Sigmoid colon (tissue), 6 donors: ENCODE measurements at regions not wholly inside any gene's neighbourhood (a gene's known extent, or its start where the extent isn't known, plus 50 kb on each side); places are given as distances from the start of the nearest gene placed in this dataset.

ENCODE experiments used
- DNase-seq: peaks from one replicate; pipeline ENCODE4 v3.0.0-alpha.2; 2019
- H3K27ac ChIP-seq, 4 donors: fragments of 200-600 bp; sonication (generic); one replicate each; pipeline ENCODE4 v1.5.1; 2016 to 2019; ENCODE audit warnings: mild to moderate bottlenecking in 1 of 4
- H3K27me3 ChIP-seq, 3 donors: fragments of 200-600 bp; sonication (generic); one replicate each; pipeline ENCODE4 v1.5.1; 2019; ENCODE audit warnings: mild to moderate bottlenecking in 1 of 3
- H3K36me3 ChIP-seq, 4 donors: fragments of 200-600 bp; sonication (generic); one replicate each; pipeline ENCODE4 v1.5.1; 2016 to 2019
- H3K4me1 ChIP-seq, 4 donors: fragments of 200-600 bp; sonication (generic); one replicate each; pipeline ENCODE4 v1.5.1; 2017 to 2019
- H3K4me3 ChIP-seq, 4 donors: fragments of 200-600 bp; sonication (generic); one replicate each; pipeline ENCODE4 v1.5.1; 2017 to 2019; ENCODE audit warnings: mild to moderate bottlenecking in 2 of 4, moderate library complexity in 1 of 4
- H3K9me3 ChIP-seq, 4 donors: fragments of 200-600 bp in 3 of 4; sonication (generic) in 3 of 4; one replicate each; pipeline versions ENCODE4 v1.5.1 to v1.6.1; 2013 to 2019
- EP300 ChIP-seq, 4 donors: sonication (generic); formaldehyde crosslinking; IDR thresholded peaks; one replicate each; pipeline ENCODE4 v1.6.1; 2017; ENCODE audit warnings: antibody characterized with exemption in 4 of 4
- POLR2A ChIP-seq, 2 donors: fragments of 450-650 bp; IDR thresholded peaks; one replicate each; pipeline ENCODE4 v1.6.1; 2016; ENCODE audit warnings: antibody characterized with exemption in 2 of 2, mild to moderate bottlenecking in 2 of 2, moderate library complexity in 2 of 2
- POLR2AphosphoS5 ChIP-seq, 4 donors: sonication (generic); formaldehyde crosslinking; IDR thresholded peaks; one replicate each; pipeline ENCODE4 v1.6.1; 2017; ENCODE audit warnings: antibody characterized with exemption in 4 of 4
- WGBS, 2 donors: extraction: QIAGEN DNeasy Blood & Tissue Kit; methylation state at CpG; one replicate each; pipeline ENCODE4 v1.1.7; 2013; 5-methylcytosine and 5-hydroxymethylcytosine counted together
- intact Hi-C: fragments of 100-400 bp; cut with DNase I; formaldehyde crosslinking; loops from one replicate; pipeline ENCODE4 v1.15.1; 2023
- TF ChIP-seq, protein P1 (sequence below), 4 experiments: fragments of 450-650 bp in 3 of 4; fragments of 200-600 bp in 1 of 4; IDR thresholded peaks; one replicate each; pipeline ENCODE4 v1.5.1; 2016 to 2019; ENCODE audit warnings: antibody characterized with exemption in 4 of 4, mild to moderate bottlenecking in 3 of 4, moderate library complexity in 2 of 4
- donor health status: healthy with polysubstance abuse.
- donor health status: healthy.

- TF ChIP-seq EP300 (IDR thresholded peaks at IDR 0.05) (no peak), POLR2A (IDR thresholded peaks at IDR 0.05) (no peak)
- DNase-seq = no peak
- H3K36me3 ChIP-seq = no peaks in the 10 kb centered on the region
- no peaks in the 10 kb centered on the region for H3K27me3 ChIP-seq
- H3K9me3 ChIP-seq = no peaks in the 10 kb centered on the region
- intact Hi-C loops = no loop called here
- WGBS, 2 donors = 95 to 98% methylated on average over 1 of the region's 1 CpG
- no peak overlapping the region for H3K4me3 ChIP-seq
- H3K27ac ChIP-seq = no peak overlapping the region
- peaks cover 0 to 24% (median 16%) of the 10 kb centered on the region in 4 donors for H3K4me1 ChIP-seq
Measured at GRCh38 chr1:14362331-14362730, 236.2 kb upstream of the KAZN start.

DNA sequence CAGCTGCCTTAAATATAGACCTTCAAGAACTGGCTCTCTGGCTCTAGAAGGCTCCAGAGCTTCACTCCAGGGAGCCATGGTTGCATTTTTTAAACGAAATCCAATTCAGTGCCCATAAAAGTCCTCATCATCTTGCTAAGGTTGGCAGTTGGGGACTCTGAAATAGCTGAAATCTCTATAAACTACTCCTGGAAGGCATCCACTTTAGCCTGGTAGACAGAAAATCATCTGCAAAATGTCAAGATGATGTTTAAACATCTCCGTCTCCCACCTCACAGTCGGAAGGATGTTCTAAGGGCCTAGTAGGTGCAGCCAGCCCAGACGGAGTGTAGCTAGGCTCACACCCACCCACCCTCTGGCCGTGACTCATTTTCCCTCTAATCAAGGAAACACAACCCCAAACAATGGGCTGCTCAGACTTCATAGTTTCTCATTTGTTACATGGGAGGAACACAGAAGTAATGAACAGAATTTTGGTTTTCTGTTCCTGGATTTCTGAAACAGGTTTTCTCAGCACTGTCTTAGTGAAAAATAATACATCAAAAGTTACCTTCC lies 235.4 kb upstream of the KAZN start:
- Histone ChIP-seq H3K9me3 (no peaks in the 10 kb centered on the region), H3K36me3 (no peaks in the 10 kb centered on the region), H3K27ac (peak overlapping the region in 1 of 4 donors; percentile 5), H3K4me3 (no peak overlapping the region), H3K27me3 (no peaks in the 10 kb centered on the region), H3K4me1 (peaks cover 0 to 24% (median 16%) of the 10 kb centered on the region in 4 donors)
- WGBS, 2 donors = 65 to 69% methylated on average over 5 of the region's 5 CpGs
- TF ChIP-seq POLR2A (IDR thresholded peaks at IDR 0.05) (no peak), POLR2AphosphoS5 (IDR thresholded peaks at IDR 0.05) (no peak), EP300 (IDR thresholded peaks at IDR 0.05) (no peak)
- TF ChIP-seq, protein P1, sequence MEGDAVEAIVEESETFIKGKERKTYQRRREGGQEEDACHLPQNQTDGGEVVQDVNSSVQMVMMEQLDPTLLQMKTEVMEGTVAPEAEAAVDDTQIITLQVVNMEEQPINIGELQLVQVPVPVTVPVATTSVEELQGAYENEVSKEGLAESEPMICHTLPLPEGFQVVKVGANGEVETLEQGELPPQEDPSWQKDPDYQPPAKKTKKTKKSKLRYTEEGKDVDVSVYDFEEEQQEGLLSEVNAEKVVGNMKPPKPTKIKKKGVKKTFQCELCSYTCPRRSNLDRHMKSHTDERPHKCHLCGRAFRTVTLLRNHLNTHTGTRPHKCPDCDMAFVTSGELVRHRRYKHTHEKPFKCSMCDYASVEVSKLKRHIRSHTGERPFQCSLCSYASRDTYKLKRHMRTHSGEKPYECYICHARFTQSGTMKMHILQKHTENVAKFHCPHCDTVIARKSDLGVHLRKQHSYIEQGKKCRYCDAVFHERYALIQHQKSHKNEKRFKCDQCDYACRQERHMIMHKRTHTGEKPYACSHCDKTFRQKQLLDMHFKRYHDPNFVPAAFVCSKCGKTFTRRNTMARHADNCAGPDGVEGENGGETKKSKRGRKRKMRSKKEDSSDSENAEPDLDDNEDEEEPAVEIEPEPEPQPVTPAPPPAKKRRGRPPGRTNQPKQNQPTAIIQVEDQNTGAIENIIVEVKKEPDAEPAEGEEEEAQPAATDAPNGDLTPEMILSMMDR (IDR thresholded peaks at IDR 0.05) = no peak
- no peak for DNase-seq
- intact Hi-C loops = no loop called here

DNA sequence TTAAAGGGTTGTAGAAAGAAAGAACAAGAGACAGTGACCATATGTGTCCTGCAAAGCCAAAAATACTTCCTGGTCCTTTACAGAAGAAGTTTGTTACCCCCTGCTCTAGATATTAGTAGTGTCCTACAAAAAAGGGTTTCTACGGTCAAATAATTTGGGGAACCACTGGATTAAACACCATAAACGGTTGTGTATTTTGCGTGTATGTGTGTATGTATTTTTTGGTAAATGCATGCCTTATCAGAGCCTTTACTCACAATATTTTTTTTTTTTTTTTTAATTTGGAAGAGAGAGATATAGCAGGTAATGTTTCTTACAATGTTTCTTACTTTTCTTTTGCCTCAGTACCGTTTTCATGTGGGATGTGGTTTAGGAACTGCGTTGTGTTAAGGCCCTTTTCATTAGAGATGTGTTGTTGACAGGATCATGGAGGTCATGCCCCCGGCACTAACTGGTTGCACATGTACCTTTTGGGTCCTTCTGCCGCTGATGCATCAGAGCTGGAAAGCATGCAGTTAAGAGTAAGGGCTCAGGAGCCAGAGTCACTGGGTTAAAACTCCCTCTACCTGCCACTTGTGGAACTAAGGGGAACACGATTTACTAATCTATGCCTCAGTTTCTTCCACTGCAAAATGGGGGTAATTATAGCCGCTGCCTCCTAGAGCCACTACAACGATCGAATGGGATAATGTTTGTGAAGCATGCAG lies 234.6 kb upstream of the KAZN start:
- Histone ChIP-seq H3K36me3 (no peaks in the 10 kb centered on the region), H3K27me3 (no peaks in the 10 kb centered on the region), H3K9me3 (no peaks in the 10 kb centered on the region), H3K4me1 (peaks cover 0 to 24% (median 16%) of the 10 kb centered on the region in 4 donors), H3K27ac (peak overlapping the region in 1 of 4 donors; percentile 8), H3K4me3 (no peak overlapping the region)
- no peak for DNase-seq
- 81 to 83% methylated on average over 11 of the region's 11 CpGs for WGBS, 2 donors
- intact Hi-C loops = no loop called here
- TF ChIP-seq EP300 (IDR thresholded peaks at IDR 0.05) (no peak), POLR2AphosphoS5 (IDR thresholded peaks at IDR 0.05) (no peak), POLR2A (IDR thresholded peaks at IDR 0.05) (no peak)
- TF ChIP-seq, protein P1 (IDR thresholded peaks at IDR 0.05) = no peak

GRCh38 chr1:14365301-14365988 lies 233.0 kb upstream of the KAZN start:
- intact Hi-C loops = no loop called here
- peak overlapping the region in 1 of 4 donors; percentile 10 for H3K27ac ChIP-seq

More at GRCh38 chr1:14365301-14365988, 233.0 kb upstream of the KAZN start:
- H3K4me3 ChIP-seq = no peak overlapping the region
- H3K4me1 ChIP-seq = peaks cover 0 to 24% (median 16%) of the 10 kb centered on the region in 4 donors
- no peak for DNase-seq
- H3K27me3 ChIP-seq = peaks cover 0 to 5% (median 4%) of the 10 kb centered on the region in 3 donors
- 78 to 85% methylated on average over 13 of the region's 13 CpGs for WGBS, 2 donors
- no peaks in the 10 kb centered on the region for H3K9me3 ChIP-seq
- no peaks in the 10 kb centered on the region for H3K36me3 ChIP-seq
- TF ChIP-seq POLR2AphosphoS5 (IDR thresholded peaks at IDR 0.05) (no peak), POLR2A (IDR thresholded peaks at IDR 0.05) (no peak), EP300 (IDR thresholded peaks at IDR 0.05) (no peak)
- TF ChIP-seq, protein P1 (IDR thresholded peaks at IDR 0.05) = no peak
